ENCODE measurements at regions not wholly inside any gene's neighbourhood (a gene's known extent, or its start where the extent isn't known, plus 50 kb on each side); places are given as distances from the start of the nearest gene placed in this dataset.
"Not testable (repeated sequence)": the region's sequence is repeated elsewhere in the genome, so short reads cannot be mapped to it uniquely, and the experiment has no call there.

DNA sequence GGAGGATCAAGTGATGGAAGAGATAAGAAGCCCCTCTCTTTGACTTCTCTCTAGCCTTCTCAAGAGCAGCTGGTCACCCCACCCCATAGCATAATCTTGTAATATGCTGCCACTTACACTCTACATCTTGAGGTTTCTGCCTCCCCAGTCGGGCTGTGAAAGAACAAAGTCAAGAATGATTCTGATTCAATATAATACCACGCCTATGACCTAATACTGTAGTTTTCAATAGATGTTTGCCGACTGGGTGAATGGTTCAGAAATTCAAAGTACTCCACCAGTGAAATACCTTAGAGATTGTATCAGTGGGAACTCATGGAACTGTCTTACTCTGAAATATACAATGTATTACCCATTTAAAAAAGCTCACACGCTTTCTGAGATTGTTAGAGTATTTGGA lies 93.0 kb upstream of the ZFHX3 start:
- DNase-seq = no peak

DNA sequence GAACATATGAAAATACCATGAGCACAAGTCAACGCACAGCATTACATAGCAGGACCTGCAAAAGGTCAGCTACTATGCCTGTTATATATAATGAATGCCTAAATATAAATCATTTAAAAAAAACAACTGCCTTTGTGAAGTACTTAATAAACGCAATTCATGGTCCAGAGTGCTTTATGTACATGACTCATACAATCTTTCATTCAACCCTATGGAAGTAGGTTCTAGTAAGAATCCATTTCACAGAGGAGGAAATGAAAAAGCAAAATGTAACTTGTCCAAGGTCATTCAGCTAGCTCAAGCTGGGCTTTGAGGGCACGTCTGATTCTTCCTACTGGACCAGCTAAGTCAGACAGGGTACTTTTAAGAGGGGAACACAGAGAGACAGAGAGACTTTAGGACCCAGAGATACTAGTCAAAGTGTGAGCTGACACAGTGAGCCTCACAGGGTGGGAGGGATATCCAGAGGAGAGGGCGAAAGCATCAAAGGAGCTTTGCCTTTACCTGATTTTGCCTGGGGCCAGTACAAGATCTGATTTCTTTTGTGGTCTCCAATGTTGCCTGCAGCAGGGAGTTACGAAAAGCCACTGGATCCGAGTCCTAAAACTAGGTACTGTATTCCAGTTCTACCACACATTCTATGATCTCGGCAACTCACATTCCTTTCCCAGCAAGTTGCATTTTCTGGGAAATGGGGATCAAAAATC lies 83.4 kb upstream of the ZFHX3 start:
- DNase-seq = no peak

DNA sequence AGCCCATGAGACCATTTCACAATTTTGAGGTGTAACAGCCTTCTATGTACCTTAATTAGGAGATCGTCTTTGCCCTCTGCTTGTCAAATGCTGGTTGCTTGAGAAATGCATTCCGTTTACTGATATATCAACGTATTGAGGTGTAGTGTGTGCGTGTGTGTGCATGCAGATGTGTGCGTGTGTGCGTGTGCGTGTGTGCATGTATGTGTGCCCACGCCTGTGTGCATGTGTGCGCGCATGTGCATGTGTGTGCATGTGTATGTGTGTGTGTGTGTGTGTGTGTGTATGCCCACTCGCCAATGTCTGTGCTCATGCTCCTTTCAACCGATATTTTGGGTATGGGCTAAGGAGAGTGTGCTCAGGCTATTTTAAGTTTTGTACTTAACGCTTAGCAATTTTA lies 81.5 kb upstream of the ZFHX3 start:
- no peak for DNase-seq

DNA sequence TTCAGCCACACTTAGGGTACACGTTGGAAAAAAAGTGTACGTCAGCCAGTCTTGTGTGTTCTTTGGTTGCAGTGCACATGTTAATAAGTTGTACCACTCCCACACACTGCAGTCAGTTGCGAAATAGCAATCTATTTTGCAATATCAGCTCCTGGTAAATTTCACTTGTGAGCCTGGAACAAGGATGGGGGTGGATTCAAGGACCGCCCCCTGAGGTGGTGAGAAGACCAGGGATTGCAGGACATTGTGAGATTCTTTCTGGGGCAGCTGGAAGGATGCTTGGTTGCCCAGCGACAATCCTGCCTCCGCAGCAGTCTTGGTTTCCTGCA lies 78.6 kb upstream of the ZFHX3 start:
- no peak for DNase-seq

DNA sequence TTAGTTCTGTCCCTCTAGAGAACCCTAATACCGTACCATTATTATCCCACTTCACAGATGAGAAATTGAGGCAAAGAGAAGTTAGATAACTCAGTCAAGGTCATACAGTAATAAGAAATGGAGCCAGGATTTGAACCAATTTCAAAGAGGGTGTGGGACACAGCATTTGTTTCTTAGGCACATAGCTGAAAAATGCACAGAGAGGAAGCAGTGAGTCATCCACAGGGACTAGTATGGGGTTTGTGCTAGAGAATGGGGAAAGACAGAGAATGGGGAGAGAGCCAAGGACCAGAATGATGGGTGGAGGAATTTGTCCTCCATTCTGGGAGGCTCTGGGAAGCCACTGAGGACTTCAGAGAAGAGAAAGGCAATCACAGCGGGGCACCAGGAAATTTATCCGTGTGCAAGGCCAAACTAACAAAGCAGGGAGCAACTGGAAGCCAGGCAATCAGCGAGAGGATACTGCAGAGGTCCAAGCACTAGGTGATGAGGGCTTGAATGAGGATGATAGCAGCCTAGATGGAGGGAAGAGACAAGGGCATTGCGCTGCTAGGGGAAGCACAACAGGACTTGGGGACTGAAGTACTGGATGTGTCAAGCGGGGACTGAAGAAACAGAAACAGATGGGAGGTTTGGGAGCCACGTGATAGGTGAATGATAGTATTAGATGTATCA lies 78.1 kb upstream of the ZFHX3 start:
- no peak for DNase-seq

DNA sequence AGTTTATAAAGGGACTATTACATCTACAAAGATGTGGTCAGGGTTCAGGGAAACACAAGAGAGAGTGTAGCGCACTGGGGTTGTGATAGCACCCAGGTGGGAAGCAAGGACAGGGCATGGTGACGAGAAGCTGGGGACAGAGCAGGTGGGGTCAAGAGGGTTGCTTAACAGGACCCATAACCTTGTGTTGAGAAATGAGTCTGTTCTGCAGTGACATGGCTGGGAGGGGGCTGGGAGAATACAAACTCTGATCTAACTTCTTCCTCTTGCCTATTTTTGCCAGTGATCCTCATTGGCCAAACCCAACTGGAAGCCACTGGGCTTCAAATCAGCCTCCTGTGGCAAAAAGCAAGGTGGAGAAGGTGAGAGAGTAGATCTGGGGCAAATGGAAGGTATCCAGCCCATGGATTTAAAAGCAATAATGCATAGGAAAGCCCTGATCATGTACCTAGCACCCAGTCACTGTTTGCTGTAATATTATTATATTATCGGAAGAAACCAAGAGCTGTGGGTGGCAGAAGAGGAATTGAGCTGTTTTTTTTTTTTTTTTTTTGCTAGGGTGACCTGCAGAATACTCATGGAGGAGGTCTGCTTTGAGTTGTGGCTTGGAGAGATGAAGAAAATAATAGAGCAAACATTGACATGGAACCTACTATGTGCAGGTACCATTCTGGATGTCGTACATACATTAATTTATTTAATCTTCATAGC lies 76.9 kb upstream of the ZFHX3 start:
- no peak for DNase-seq

DNA sequence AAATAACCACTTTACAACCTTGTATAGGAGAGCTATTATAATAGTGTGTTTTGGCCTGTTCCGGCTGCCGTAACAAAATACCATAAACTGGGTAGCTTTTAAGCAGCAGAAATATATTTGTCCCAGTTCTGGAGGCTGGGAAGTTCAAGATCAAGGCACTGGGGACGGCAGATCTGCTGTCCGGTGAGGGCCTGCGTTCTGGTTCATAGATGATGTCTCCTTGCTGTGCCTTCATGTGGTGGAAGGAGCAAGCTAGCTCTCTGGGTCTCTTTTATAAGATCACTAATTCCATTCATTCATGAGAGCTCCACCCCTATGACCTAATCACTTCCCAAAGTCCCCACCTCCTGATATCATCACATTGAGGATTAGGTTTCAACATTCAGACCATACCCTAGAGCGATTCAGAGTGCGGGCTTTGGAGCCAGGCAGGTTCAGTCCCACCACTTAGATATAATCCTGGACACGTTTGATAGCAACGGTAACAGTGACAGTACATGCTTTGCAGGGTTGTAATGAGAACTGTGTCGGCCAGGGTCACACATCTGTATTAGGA lies 76.2 kb upstream of the ZFHX3 start:
- no peak for DNase-seq

DNA sequence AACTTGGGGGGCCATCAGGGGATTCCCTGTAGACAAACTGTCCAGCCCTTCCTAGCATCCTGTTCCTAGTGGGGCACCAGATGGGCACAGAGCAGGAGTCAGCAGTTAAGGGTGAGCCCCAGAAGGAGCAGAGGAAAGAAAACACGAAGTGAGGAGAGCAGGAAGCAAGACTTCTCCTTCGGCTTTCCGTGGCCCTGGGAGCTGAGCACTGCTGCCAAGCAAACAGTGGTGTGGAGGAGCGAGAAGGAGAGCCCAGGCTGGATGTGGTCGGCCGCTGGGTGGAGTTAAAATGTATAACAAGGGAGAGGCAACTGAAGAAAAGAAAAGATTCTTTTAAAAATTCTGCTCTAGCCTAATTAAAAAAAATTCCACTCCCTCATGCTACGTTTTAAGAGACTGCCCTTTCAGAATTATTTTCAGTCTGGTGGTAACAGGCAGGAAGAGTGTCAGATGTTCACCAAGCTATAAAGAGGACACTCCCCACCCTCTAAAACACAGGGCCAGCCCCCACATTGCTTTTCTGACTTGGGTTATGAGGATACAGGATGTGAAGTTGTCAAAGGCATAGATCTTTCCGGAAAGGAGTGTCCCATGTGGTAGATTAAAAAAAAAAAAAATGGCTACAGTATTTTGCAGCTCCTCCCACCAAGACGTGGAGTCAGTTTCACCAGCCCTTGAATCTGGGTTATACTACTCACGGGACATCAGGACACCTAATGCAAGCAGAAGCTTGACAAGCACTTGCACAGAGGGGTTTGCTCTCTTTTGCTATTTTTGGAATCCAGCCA lies 74.9 kb upstream of the ZFHX3 start:
- DNase-seq = no peak

DNA sequence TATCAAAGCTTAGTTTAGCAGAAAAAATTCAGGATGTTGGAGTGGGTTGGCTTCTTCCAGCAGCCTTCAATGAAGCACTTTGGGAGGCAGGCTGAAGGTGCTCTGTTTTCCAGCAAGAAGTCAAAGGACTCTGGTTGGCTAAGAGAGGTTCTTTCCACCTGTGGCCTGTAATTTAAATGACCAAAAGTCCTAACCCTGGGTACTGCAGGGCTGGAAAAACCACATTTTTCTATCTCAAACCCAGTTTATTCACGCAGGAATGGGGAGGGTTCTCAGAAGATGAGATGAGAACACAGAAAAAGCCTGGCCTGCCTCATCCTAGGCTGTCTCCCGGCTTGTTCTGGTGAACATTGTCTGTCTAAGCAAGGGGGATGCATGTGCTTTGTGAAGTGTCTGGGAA lies 68.6 kb upstream of the ZFHX3 start:
- DNase-seq = no peak

DNA sequence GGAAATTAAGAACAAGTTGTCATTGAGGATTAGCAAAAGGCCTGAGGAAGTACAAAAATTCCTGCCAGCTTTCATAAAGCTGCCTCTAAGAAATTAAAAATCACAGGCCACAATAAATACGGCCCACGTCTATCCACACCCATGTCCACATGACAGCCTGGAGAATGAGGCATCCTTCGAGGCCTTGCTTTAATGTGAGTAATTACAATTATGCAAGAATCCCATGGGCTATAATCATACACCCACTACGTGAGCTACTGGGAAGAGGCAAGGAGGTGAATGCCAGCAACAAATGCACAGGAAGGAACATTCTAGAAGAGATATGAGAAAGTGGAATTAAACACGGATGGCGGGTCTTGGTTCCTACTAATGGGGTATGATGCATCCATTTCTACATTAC lies 65.4 kb upstream of the ZFHX3 start:
- DNase-seq = no peak

DNA sequence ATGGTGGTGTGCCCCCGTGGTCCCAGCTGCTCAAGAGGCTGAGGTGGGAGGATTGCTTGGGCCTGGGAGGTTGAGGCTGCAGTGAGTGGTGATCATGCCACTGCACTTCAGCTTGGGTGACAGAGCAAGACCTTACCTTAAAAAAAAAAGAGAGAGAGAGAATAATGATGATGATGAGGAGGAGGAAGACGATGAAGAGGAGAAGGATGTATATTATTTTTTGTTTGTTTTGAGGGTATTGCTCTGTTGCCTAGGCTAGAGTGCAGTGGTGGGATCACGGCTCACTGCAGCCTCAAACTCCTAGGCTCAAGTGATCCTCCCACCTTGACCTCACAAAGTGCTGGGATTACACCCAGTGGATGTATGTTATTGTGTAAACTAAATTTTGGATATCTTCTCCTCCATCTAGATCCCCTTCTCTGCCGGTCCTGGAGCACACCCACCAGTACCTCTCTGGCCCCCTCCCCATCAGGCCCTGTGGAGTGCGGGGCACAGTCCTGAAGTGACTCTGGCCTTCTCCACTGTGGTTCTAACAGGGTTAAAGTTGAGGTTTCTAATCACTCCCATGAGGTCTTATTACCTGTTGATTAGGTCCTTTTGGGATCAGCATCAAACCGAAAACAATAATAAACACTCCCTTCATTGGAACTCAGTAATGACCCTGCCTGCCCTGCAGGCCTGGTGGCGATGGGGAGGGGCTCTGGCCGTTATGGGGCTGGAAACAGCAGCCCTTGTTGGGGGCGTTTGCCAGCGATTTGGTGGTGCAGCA lies 60.5 kb upstream of the ZFHX3 start:
- no peak for DNase-seq

DNA sequence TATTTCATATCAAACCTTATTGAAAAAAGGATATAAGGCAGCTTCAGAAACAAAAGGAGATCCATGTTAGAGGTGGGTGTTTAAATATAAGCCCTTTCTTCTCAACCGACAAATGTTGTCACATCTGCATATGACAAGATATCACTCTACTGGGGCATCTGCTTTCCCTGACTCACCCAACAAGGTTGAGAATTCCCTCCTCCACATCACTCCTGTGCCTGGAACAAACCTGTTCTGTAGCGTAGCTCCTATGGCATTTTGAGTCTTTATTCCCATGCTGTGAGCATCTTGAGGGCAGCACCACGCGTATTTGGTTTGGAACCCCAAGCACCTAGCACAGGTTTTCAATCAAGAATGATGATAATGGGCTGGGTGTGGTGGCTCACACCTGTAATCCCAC lies 59.4 kb upstream of the ZFHX3 start:
- no peak for DNase-seq

DNA sequence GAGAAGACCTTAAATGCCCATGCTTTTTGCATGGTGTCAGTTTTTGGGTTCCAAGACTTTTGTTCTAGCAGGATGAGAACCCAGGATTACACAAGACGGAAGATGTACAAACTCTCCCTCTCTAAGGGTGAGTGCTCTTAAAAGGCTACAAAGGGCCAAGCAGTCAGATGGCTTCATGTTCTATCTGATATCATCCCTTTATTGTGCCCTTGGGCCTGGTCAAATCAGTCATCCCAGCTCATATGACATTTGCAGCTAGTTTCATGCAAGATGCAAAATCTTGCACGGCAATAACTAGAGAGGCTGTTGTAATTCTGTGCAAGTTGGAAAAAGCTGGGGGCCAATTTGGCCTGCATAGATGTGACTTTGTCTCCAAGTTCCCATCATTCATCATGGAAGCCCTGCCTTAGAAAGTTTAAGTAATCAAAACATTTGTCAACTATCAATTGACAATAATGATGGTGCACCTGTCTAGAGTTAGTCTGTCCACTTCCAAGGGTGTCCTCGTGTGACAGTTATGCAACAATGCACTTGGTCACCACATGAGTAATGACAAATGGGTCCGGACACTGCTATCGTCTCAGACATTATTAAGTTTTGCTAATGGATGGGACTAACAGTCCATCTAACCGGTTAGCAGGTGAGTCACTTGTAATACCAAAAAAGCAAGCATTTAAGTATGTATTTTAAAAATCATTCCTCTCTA lies 58.6 kb upstream of the ZFHX3 start:
- DNase-seq = no peak

DNA sequence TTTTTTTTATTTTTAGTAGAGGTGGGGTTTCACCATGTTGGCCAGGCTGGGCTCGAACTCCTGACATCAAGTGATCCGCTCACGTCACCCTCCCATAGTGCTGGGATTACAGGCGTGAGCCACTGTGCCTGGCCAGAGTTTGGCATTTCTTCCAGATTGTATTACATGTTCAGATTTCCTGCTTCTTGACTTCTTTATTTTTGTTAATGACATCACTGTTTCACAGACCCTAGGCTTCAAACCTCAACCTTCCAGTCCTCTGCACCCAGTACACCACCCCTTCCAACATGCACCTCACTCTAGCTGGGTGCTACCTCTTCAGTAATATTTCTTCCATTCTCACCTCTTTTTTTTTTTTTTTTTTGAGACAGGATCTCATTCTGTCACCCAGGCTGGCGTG lies 53.6 kb upstream of the ZFHX3 start:
- DNase-seq = no peak

DNA sequence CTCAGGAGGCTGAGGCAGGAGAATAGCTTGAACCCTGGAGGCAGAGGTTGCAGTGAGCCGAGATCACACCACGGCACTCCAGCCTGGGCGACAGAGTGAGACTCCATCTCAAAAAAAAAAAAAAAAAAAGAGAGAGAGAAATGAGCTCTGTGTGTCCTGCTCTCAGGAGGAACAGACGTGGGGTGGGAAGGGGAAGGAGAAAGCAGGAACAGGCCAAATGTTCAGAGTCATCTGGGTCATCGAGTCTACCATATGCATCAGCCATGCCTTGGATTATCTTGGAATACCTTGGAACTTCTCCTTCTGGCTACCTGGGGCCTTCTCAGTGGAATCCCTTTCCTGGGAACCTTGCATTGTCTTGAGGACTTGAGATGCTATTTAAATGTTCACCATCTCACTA lies 51.7 kb upstream of the ZFHX3 start:
- DNase-seq = not testable (repeated sequence)

Measured in NCI-H187 (cell line).